ENCODE measurements at regions not wholly inside any gene's neighbourhood (a gene's known extent, or its start where the extent isn't known, plus 50 kb on each side); places are given as distances from the start of the nearest gene placed in this dataset.

- H3K27me3 ChIP-seq (ENCODE audit: insufficient read depth in 3 of 3, low read length in 2 of 3), result no peaks in the 10 kb centered on the region
- no peaks in the 10 kb centered on the region for H3K9me3 ChIP-seq
- H3K36me3 ChIP-seq (ENCODE audit: insufficient read depth in 1 of 2, low read depth in 1 of 2), result no peaks in the 10 kb centered on the region
- no peak for ATAC-seq
- no peak for DNase-seq
- H3K4me1 ChIP-seq, result no peaks in the 10 kb centered on the region
- TF ChIP-seq CTCF (IDR thresholded peaks at IDR 0.05), result no peak
- intact Hi-C loops (cut with DNase I), result no loop called here
- H3K4me3 ChIP-seq, result no peak overlapping the region
- 74 to 80% (median 75%) methylated on average over 5 of the region's 5 CpGs for whole genome bisulfite sequencing, 3 donors
- H3K27ac ChIP-seq, result no peak overlapping the region
Observed at GRCh38 chr6:86276056-86276455, 633.4 kb upstream of the SYNCRIP start.

GRCh38 chr6:86273936-86274335, 631.2 kb upstream of the SYNCRIP start:
- ATAC-seq, result no peak
- no peaks in the 10 kb centered on the region for H3K9me3 ChIP-seq
- no peaks in the 10 kb centered on the region for H3K36me3 ChIP-seq (ENCODE audit: insufficient read depth in 1 of 2, low read depth in 1 of 2)
- no peaks in the 10 kb centered on the region for H3K27me3 ChIP-seq (ENCODE audit: insufficient read depth in 3 of 3, low read length in 2 of 3)
- H3K27ac ChIP-seq, result no peak overlapping the region
- intact Hi-C loops (cut with DNase I), result no loop called here
- no peaks in the 10 kb centered on the region for H3K4me1 ChIP-seq
- WGBS, 3 donors, result 62 to 81% (median 77%) methylated on average over 2 of the region's 2 CpGs
- TF ChIP-seq CTCF (IDR thresholded peaks at IDR 0.05), result no peak
- no peak overlapping the region for H3K4me3 ChIP-seq
- no peak for DNase-seq

GRCh38 chr6:86256615-86257187, 614.0 kb upstream of the SYNCRIP start:
- TF ChIP-seq CTCF (IDR thresholded peaks at IDR 0.05), result no peak
- no peak for ATAC-seq
- WGBS, 3 donors, result 56 to 67% (median 61%) methylated on average over 4 of the region's 4 CpGs

GRCh38 chr6:86255973-86256372, 613.3 kb upstream of the SYNCRIP start:
- WGBS, 3 donors, result 54 to 74% (median 71%) methylated on average over 1 of the region's 1 CpG

More at GRCh38 chr6:86256615-86257187, 614.0 kb upstream of the SYNCRIP start:
- Histone ChIP-seq H3K9me3 (no peaks in the 10 kb centered on the region), H3K4me1 (no peaks in the 10 kb centered on the region), H3K27me3 (ENCODE audit: insufficient read depth in 3 of 3, low read length in 2 of 3) (no peaks in the 10 kb centered on the region), H3K4me3 (no peak overlapping the region), H3K27ac (no peak overlapping the region), H3K36me3 (ENCODE audit: insufficient read depth in 1 of 2, low read depth in 1 of 2) (no peaks in the 10 kb centered on the region)
- DNase-seq, result no peak
- intact Hi-C loops (cut with DNase I), result no loop called here

More at GRCh38 chr6:86255973-86256372, 613.3 kb upstream of the SYNCRIP start:
- no peak for DNase-seq
- no peaks in the 10 kb centered on the region for H3K4me1 ChIP-seq
- intact Hi-C loops (cut with DNase I), result no loop called here
- H3K27me3 ChIP-seq (ENCODE audit: insufficient read depth in 3 of 3, low read length in 2 of 3), result no peaks in the 10 kb centered on the region
- ATAC-seq, result no peak
- no peak for TF ChIP-seq CTCF (IDR thresholded peaks at IDR 0.05)
- no peak overlapping the region for H3K27ac ChIP-seq
- H3K36me3 ChIP-seq (ENCODE audit: insufficient read depth in 1 of 2, low read depth in 1 of 2), result no peaks in the 10 kb centered on the region
- no peak overlapping the region for H3K4me3 ChIP-seq
- no peaks in the 10 kb centered on the region for H3K9me3 ChIP-seq

All from psoas muscle (tissue), 7 donors.